HS-5 (cell line): ENCODE measurements at regions not wholly inside any gene's neighbourhood (a gene's known extent, or its start where the extent isn't known, plus 50 kb on each side); places are given as distances from the start of the nearest gene placed in this dataset.

Experiments used
- DNase-seq: peaks from one replicate; pipeline ENCODE4 v3.0.0-alpha.2; 2012; ENCODE audit warnings: low read depth

- no peak for DNase-seq
Measured at GRCh38 chr18:73852789-73853549, 294.7 kb downstream of the FBXO15 start.

GRCh38 chr18:73850782-73851181 is 296.9 kb downstream of the FBXO15 start:
- DNase-seq, result no peak

GRCh38 chr18:73848656-73849055 is 299.0 kb downstream of the FBXO15 start:
- peak; percentile 38 for DNase-seq

- DNase-seq, result no peak
Measured at GRCh38 chr18:73843455-73843854, 304.2 kb downstream of the FBXO15 start.

- no peak for DNase-seq
Measured at GRCh38 chr18:73842795-73843394, 304.7 kb downstream of the FBXO15 start.

- DNase-seq, result no peak
Measured at GRCh38 chr18:73841661-73842060, 306.0 kb downstream of the FBXO15 start.

GRCh38 chr18:73840319-73840945 is 307.2 kb downstream of the FBXO15 start:
- DNase-seq, result no peak

GRCh38 chr18:73839441-73839840 is 308.2 kb downstream of the FBXO15 start:
- DNase-seq, result no peak

GRCh38 chr18:73838107-73838506 is 309.5 kb downstream of the FBXO15 start:
- DNase-seq, result no peak

- no peak for DNase-seq
Measured at GRCh38 chr18:73835656-73836364, 311.8 kb downstream of the FBXO15 start.

- no peak for DNase-seq
Measured at GRCh38 chr18:73835039-73835438, 312.6 kb downstream of the FBXO15 start.

- DNase-seq, result no peak
Measured at GRCh38 chr18:73831688-73832087, 315.9 kb downstream of the FBXO15 start.

GRCh38 chr18:73829146-73829545 is 318.5 kb downstream of the FBXO15 start:
- no peak for DNase-seq

- no peak for DNase-seq
Measured at GRCh38 chr18:73827801-73828200, 319.8 kb downstream of the FBXO15 start.

GRCh38 chr18:73826098-73826497 is 321.5 kb downstream of the FBXO15 start:
- no peak for DNase-seq

- peak; percentile 10 for DNase-seq
Measured at GRCh38 chr18:73824671-73825070, 323.0 kb downstream of the FBXO15 start.

GRCh38 chr18:73812423-73812822 is 335.2 kb downstream of the FBXO15 start:
- DNase-seq, result no peak

- DNase-seq, result no peak
Measured at GRCh38 chr18:73807551-73808192, 340.0 kb downstream of the FBXO15 start.

- no peak for DNase-seq
Measured at GRCh38 chr18:73805991-73806390, 341.6 kb downstream of the FBXO15 start.

- DNase-seq, result no peak
Measured at GRCh38 chr18:73797419-73797818, 350.2 kb downstream of the FBXO15 start.

GRCh38 chr18:73793386-73793785 is 354.2 kb downstream of the FBXO15 start:
- DNase-seq, result no peak

- DNase-seq, result no peak
Measured at GRCh38 chr18:73791081-73791480, 356.6 kb downstream of the FBXO15 start.
